Smooth muscle cell (in vitro differentiated cells): ENCODE measurements at regions not wholly inside any gene's neighbourhood (a gene's known extent, or its start where the extent isn't known, plus 50 kb on each side); places are given as distances from the start of the nearest gene placed in this dataset.

Experiments used
- DNase-seq: peaks from one replicate; lab custom pipeline; 2025; ENCODE audit not compliant: unreplicated experiment; lab: John Stamatoyannopoulos, UW
- H2AFZ ChIP-seq: fragments of 200-600 bp; sonication (generic); 2 replicates; pipeline ENCODE4 v1.6.0; 2016; ENCODE audit warnings: antibody characterized with exemption, low read depth, mild to moderate bottlenecking
- H3F3A ChIP-seq: fragments of 200-600 bp; sonication (generic); 2 replicates; pipeline ENCODE4 v1.6.0; 2017; ENCODE audit warnings: antibody characterized with exemption, low read depth
- H3K27ac ChIP-seq: fragments of 200-600 bp; sonication (generic); 2 replicates; pipeline ENCODE4 v1.5.1; 2016; ENCODE audit warnings: low read depth, mild to moderate bottlenecking
- H3K27me3 ChIP-seq: fragments of 200-600 bp; sonication (generic); 2 replicates; pipeline ENCODE4 v1.6.1; 2016; ENCODE audit warnings: low read depth, mild to moderate bottlenecking
- H3K36me3 ChIP-seq: fragments of 200-600 bp; sonication (generic); 2 replicates; pipeline ENCODE4 v1.5.1; 2016; ENCODE audit warnings: low read depth
- H3K4me1 ChIP-seq: fragments of 200-600 bp; sonication (generic); 2 replicates; pipeline ENCODE4 v1.5.1; 2016; ENCODE audit warnings: low read depth
- H3K4me2 ChIP-seq: fragments of 200-600 bp; sonication (generic); 2 replicates; pipeline ENCODE4 v1.6.0; 2016; ENCODE audit warnings: mild to moderate bottlenecking
- H3K4me3 ChIP-seq: fragments of 200-600 bp; sonication (generic); 2 replicates; pipeline ENCODE4 v1.5.1; 2016; ENCODE audit warnings: mild to moderate bottlenecking
- H3K79me2 ChIP-seq: fragments of 200-600 bp; sonication (generic); 2 replicates; pipeline ENCODE4 v1.6.0; 2016; ENCODE audit warnings: low read depth, mild to moderate bottlenecking
- H3K9ac ChIP-seq: fragments of 200-600 bp; sonication (generic); 2 replicates; pipeline ENCODE4 v1.6.0; 2016; ENCODE audit warnings: low read depth
- H3K9me3 ChIP-seq: fragments of 200-600 bp; sonication (generic); replicated peaks from 2 replicates; pipeline ENCODE4 v1.5.1; 2016; ENCODE audit warnings: low read depth
- H4K20me1 ChIP-seq: fragments of 200-600 bp; sonication (generic); 2 replicates; pipeline ENCODE4 v1.6.0; 2016; ENCODE audit warnings: low read depth
- CTCF ChIP-seq: fragments of 200-600 bp; sonication (generic); IDR thresholded peaks from 2 replicates; pipeline ENCODE4 v1.5.1; 2017; ENCODE audit warnings: borderline replicate concordance, mild to moderate bottlenecking, antibody characterized with exemption; ENCODE audit not compliant: insufficient read depth, poor library complexity, severe bottlenecking
- WGBS: methylation state at CpG from one replicate; pipeline ENCODE4 v1.1.7; 2016; ENCODE audit warnings: low lambda C conversion rate; 5-methylcytosine and 5-hydroxymethylcytosine counted together

- H3K4me2 ChIP-seq: no peak overlapping the region
- H3K36me3 ChIP-seq: no peaks in the 10 kb centered on the region
- no peaks in the 10 kb centered on the region for H3F3A ChIP-seq
- peaks cover 5% of the 10 kb centered on the region for H3K27me3 ChIP-seq
- H3K27ac ChIP-seq: no peak overlapping the region
- whole genome bisulfite sequencing: 100% methylated on average over 1 of the region's 1 CpG
- H3K79me2 ChIP-seq: no peaks in the 10 kb centered on the region
- no peaks in the 10 kb centered on the region for H3K9me3 ChIP-seq
- no peaks in the 10 kb centered on the region for H4K20me1 ChIP-seq
- H3K4me3 ChIP-seq: no peak overlapping the region
- no peak overlapping the region for H3K9ac ChIP-seq
- no peaks in the 10 kb centered on the region for H3K4me1 ChIP-seq
- no peak overlapping the region for H2AFZ ChIP-seq
- TF ChIP-seq CTCF: no peak
- DNase-seq: no peak
These were observed 137.5 kb downstream of the CHST1 start for GRCh38 chr11:45527898-45528297.

GRCh38 chr11:45525393-45525792 lies 140.0 kb downstream of the CHST1 start:
- Histone ChIP-seq H3K9me3 (no peaks in the 10 kb centered on the region), H3K9ac (no peak overlapping the region), H3F3A (no peaks in the 10 kb centered on the region), H3K27me3 (peaks cover 6% of the 10 kb centered on the region), H3K4me1 (no peaks in the 10 kb centered on the region), H3K4me3 (no peak overlapping the region), H3K36me3 (no peaks in the 10 kb centered on the region), H3K4me2 (no peak overlapping the region), H3K79me2 (no peaks in the 10 kb centered on the region), H2AFZ (no peak overlapping the region), H4K20me1 (no peaks in the 10 kb centered on the region), H3K27ac (no peak overlapping the region)
- WGBS: 80% methylated on average over 3 of the region's 3 CpGs
- no peak for TF ChIP-seq CTCF
- DNase-seq: no peak

GRCh38 chr11:45523760-45524159 lies 141.7 kb downstream of the CHST1 start:
- H3K27ac ChIP-seq: no peak overlapping the region
- no peak overlapping the region for H3K9ac ChIP-seq
- H3K79me2 ChIP-seq: no peaks in the 10 kb centered on the region
- H3K4me2 ChIP-seq: no peak overlapping the region
- no peak overlapping the region for H3K4me3 ChIP-seq
- no peaks in the 10 kb centered on the region for H3K36me3 ChIP-seq
- H3F3A ChIP-seq: no peaks in the 10 kb centered on the region
- H3K9me3 ChIP-seq: no peaks in the 10 kb centered on the region
- H4K20me1 ChIP-seq: no peaks in the 10 kb centered on the region
- no peak overlapping the region for H2AFZ ChIP-seq
- H3K27me3 ChIP-seq: peaks cover 6% of the 10 kb centered on the region
- WGBS: 41% methylated on average over 5 of the region's 5 CpGs
- TF ChIP-seq CTCF: no peak
- no peaks in the 10 kb centered on the region for H3K4me1 ChIP-seq
- DNase-seq: no peak

- TF ChIP-seq CTCF: no peak
- DNase-seq: no peak
These were observed 146.4 kb downstream of the CHST1 start for GRCh38 chr11:45518833-45519535.

More at GRCh38 chr11:45518833-45519535, 146.4 kb downstream of the CHST1 start:
- Histone ChIP-seq H3K4me3 (no peak overlapping the region), H3K27me3 (peaks cover 6% of the 10 kb centered on the region), H3K9ac (no peak overlapping the region), H3K4me2 (no peak overlapping the region), H3K36me3 (no peaks in the 10 kb centered on the region), H3K27ac (no peak overlapping the region), H3F3A (no peaks in the 10 kb centered on the region), H3K9me3 (no peaks in the 10 kb centered on the region), H2AFZ (no peak overlapping the region), H3K4me1 (no peaks in the 10 kb centered on the region), H4K20me1 (no peaks in the 10 kb centered on the region), H3K79me2 (no peaks in the 10 kb centered on the region)
- WGBS: 88% methylated on average over 5 of the region's 5 CpGs
